Astrocyte (in vitro differentiated cells and primary cell): ENCODE measurements at regions not wholly inside any gene's neighbourhood (a gene's known extent, or its start where the extent isn't known, plus 50 kb on each side); places are given as distances from the start of the nearest gene placed in this dataset.

ENCODE experiments used
- DNase-seq: peaks from one replicate; pipeline ENCODE4 v3.0.0-alpha.2; 2010; ENCODE audit warnings: low read depth
- FAIRE-seq: peaks from 2 replicates; lab custom pipeline; 2011; peaks lifted over from hg19 to GRCh38; lab: Jason Lieb, UNC
- H2AFZ ChIP-seq: 2 replicates; pipeline ENCODE4 v1.6.0; 2012; ENCODE audit warnings: low read depth, low read length, inconsistent platforms
- H3K27ac ChIP-seq: 2 replicates; pipeline ENCODE4 v1.5.1; 2011; ENCODE audit warnings: low read depth, low read length, inconsistent platforms
- H3K27me3 ChIP-seq: 2 replicates; pipeline ENCODE4 v1.6.0; 2011; ENCODE audit warnings: low read length, inconsistent platforms; ENCODE audit not compliant: insufficient read depth
- H3K36me3 ChIP-seq: 2 replicates; pipeline ENCODE4 v1.5.1; 2011; ENCODE audit warnings: low read length, inconsistent platforms; ENCODE audit not compliant: insufficient read depth
- H3K4me1 ChIP-seq: 2 replicates; pipeline ENCODE4 v1.5.1; 2011; ENCODE audit warnings: low read length, inconsistent platforms; ENCODE audit not compliant: insufficient read depth
- H3K4me2 ChIP-seq: 2 replicates; pipeline ENCODE4 v1.6.0; 2012; ENCODE audit warnings: low read length, inconsistent platforms
- H3K4me3 ChIP-seq: 2 replicates; pipeline ENCODE4 v1.5.1; 2011; ENCODE audit warnings: low read depth, mild to moderate bottlenecking, low read length, inconsistent platforms; ENCODE audit not compliant: insufficient read depth
- H3K79me2 ChIP-seq: 2 replicates; pipeline ENCODE4 v1.6.0; 2012; ENCODE audit warnings: mild to moderate bottlenecking, low read length, inconsistent platforms; ENCODE audit not compliant: insufficient read depth
- H3K9ac ChIP-seq: 2 replicates; pipeline ENCODE4 v1.6.0; 2012; ENCODE audit warnings: mild to moderate bottlenecking, low read length, inconsistent platforms
- H3K9me3 ChIP-seq: 2 replicates; pipeline ENCODE4 v1.5.1; 2012; ENCODE audit warnings: low read depth, mild to moderate bottlenecking, low read length, inconsistent platforms; ENCODE audit not compliant: insufficient read depth
- H4K20me1 ChIP-seq: 2 replicates; pipeline ENCODE4 v1.6.0; 2012; ENCODE audit warnings: low read length, inconsistent platforms; ENCODE audit not compliant: insufficient read depth
- H3K27ac Mint-ChIP-seq: one replicate; pipeline ENCODE4 v1.8.0; 2021; ENCODE audit warnings: mild to moderate bottlenecking, mixed read lengths; ENCODE audit not compliant: unreplicated experiment
- H3K27me3 Mint-ChIP-seq: one replicate; pipeline ENCODE4 v1.8.0; 2021; ENCODE audit warnings: low read depth, mixed read lengths; ENCODE audit not compliant: unreplicated experiment
- H3K36me3 Mint-ChIP-seq: one replicate; pipeline ENCODE4 v1.8.0; 2021; ENCODE audit warnings: low read depth, mixed read lengths; ENCODE audit not compliant: unreplicated experiment
- H3K4me1 Mint-ChIP-seq: one replicate; pipeline ENCODE4 v1.8.0; 2021; ENCODE audit warnings: low read depth, mixed read lengths; ENCODE audit not compliant: unreplicated experiment
- H3K4me3 Mint-ChIP-seq: one replicate; pipeline ENCODE4 v1.8.0; 2021; ENCODE audit warnings: mild to moderate bottlenecking, moderate library complexity, mixed read lengths; ENCODE audit not compliant: unreplicated experiment
- H3K9me3 Mint-ChIP-seq: one replicate; pipeline ENCODE4 v1.8.0; 2021; ENCODE audit warnings: mild to moderate bottlenecking, mixed read lengths; ENCODE audit not compliant: unreplicated experiment
- EZH2 ChIP-seq: IDR thresholded peaks from 2 replicates; pipeline ENCODE4 v1.6.1; 2012; ENCODE audit warnings: mild to moderate bottlenecking, low read length, inconsistent platforms; ENCODE audit not compliant: insufficient read depth
- TF ChIP-seq, protein P1 (sequence below): IDR thresholded peaks from 2 replicates; pipeline ENCODE4 v1.5.1; 2011; ENCODE audit warnings: low read depth, mild to moderate bottlenecking, inconsistent platforms, low read length, moderate library complexity; ENCODE audit not compliant: insufficient read depth

DNA sequence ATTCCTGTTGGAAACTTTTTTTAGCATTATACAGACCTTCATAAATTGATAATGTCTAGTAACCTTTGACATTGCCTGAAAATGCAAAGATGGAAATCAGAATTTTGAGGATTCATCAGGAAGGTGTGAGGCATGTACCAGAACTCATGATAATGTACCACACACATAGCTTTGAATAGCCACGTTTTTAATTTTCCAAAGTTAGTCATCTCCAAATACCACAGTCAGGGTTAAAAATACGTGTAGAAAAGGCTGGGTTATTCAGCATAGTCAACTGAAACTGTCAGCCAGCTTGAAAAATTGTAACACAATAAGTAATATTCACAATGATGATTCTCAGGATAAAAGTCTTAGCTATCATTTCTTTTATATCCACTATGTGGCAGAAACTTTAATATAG, 102.0 kb upstream of the THRB start:
- DNase-seq (no peak), FAIRE-seq (no peak)
- no peaks in the 10 kb centered on the region for H3K4me1 ChIP-seq
- H3K4me1 Mint-ChIP-seq: peaks cover 15% of the 10 kb centered on the region
- H3K27me3 ChIP-seq: no peaks in the 10 kb centered on the region
- H3K4me3 Mint-ChIP-seq: no peak overlapping the region
- no peak overlapping the region for H2AFZ ChIP-seq
- no peak overlapping the region for H3K4me3 ChIP-seq
- H3K27ac Mint-ChIP-seq: no peak overlapping the region
- no peak overlapping the region for H3K27ac ChIP-seq
- TF ChIP-seq EZH2: no peak
- TF ChIP-seq, protein P1, sequence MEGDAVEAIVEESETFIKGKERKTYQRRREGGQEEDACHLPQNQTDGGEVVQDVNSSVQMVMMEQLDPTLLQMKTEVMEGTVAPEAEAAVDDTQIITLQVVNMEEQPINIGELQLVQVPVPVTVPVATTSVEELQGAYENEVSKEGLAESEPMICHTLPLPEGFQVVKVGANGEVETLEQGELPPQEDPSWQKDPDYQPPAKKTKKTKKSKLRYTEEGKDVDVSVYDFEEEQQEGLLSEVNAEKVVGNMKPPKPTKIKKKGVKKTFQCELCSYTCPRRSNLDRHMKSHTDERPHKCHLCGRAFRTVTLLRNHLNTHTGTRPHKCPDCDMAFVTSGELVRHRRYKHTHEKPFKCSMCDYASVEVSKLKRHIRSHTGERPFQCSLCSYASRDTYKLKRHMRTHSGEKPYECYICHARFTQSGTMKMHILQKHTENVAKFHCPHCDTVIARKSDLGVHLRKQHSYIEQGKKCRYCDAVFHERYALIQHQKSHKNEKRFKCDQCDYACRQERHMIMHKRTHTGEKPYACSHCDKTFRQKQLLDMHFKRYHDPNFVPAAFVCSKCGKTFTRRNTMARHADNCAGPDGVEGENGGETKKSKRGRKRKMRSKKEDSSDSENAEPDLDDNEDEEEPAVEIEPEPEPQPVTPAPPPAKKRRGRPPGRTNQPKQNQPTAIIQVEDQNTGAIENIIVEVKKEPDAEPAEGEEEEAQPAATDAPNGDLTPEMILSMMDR: no peak
- no peaks in the 10 kb centered on the region for H3K9me3 Mint-ChIP-seq
- no peak overlapping the region for H3K4me2 ChIP-seq
- H3K27me3 Mint-ChIP-seq: no peaks in the 10 kb centered on the region
- H3K36me3 Mint-ChIP-seq: no peaks in the 10 kb centered on the region
- H3K9ac ChIP-seq: no peak overlapping the region
- no peaks in the 10 kb centered on the region for H3K79me2 ChIP-seq
- H4K20me1 ChIP-seq: no peaks in the 10 kb centered on the region
- H3K36me3 ChIP-seq: no peaks in the 10 kb centered on the region
- no peaks in the 10 kb centered on the region for H3K9me3 ChIP-seq

DNA sequence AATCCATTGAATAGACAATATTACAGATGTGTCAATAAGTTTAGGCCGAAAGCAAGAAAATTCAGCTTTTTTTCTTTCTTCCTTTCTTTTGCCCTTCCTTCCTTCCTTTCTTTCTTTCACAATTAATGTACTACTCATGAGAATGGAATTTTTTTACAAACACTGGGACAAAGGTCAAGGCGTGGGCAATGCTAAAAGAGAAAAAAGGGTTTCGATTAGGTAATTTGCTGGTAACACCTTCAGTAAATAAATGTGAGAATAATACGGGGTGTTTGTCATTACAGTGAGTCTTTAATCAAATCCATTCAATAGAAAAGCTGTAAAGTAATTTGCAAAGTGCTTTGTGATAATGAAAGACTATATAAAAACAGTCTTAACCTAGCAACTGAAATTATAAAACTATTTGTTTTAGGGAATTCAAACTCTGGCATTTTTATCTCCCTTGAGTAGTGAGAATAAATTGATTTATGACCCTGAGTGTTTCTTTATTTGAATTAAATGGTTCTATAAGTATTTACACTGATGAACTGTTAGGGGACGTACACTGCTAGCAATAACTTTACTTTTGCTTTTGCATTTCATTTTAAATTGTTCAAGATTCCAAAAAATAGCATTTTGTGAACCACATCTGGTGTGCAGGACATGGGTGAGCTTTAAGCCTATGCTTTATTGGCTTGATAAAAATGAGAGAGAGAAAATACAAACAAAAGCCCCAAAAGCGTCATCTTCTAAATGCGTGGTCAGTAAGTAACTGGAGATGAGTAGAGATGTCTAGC, 104.2 kb upstream of the THRB start:
- Histone ChIP-seq H4K20me1 (no peaks in the 10 kb centered on the region), H2AFZ (no peak overlapping the region), H3K36me3 (no peaks in the 10 kb centered on the region), H3K4me3 (no peak overlapping the region), H3K27me3 (no peaks in the 10 kb centered on the region), H3K9ac (no peak overlapping the region), H3K4me2 (peak overlapping the region; percentile 16), H3K79me2 (no peaks in the 10 kb centered on the region), H3K9me3 (no peaks in the 10 kb centered on the region), H3K27ac (no peak overlapping the region), H3K4me1 (no peaks in the 10 kb centered on the region)
- FAIRE-seq: no peak
- Mint-ChIP-seq H3K4me3 (no peak overlapping the region), H3K9me3 (peaks cover 4% of the 10 kb centered on the region), H3K36me3 (no peaks in the 10 kb centered on the region), H3K27ac (no peak overlapping the region), H3K4me1 (peaks cover 9% of the 10 kb centered on the region), H3K27me3 (no peaks in the 10 kb centered on the region)
- TF ChIP-seq, protein P1: no peak
- no peak for TF ChIP-seq EZH2
- peak; percentile 41 for DNase-seq
